Suppressor macrophage treated with lipopolysaccharide for 1 hour (primary cell): ENCODE measurements at regions not wholly inside any gene's neighbourhood (a gene's known extent, or its start where the extent isn't known, plus 50 kb on each side); places are given as distances from the start of the nearest gene placed in this dataset.
"Not testable (repeated sequence)": the region's sequence is repeated elsewhere in the genome, so short reads cannot be mapped to it uniquely, and the experiment has no call there.

Experiments used
- DNase-seq, 3 donors: peaks; one replicate each; pipeline ENCODE4 v3.0.0-alpha.2; 2020 to 2022

DNA sequence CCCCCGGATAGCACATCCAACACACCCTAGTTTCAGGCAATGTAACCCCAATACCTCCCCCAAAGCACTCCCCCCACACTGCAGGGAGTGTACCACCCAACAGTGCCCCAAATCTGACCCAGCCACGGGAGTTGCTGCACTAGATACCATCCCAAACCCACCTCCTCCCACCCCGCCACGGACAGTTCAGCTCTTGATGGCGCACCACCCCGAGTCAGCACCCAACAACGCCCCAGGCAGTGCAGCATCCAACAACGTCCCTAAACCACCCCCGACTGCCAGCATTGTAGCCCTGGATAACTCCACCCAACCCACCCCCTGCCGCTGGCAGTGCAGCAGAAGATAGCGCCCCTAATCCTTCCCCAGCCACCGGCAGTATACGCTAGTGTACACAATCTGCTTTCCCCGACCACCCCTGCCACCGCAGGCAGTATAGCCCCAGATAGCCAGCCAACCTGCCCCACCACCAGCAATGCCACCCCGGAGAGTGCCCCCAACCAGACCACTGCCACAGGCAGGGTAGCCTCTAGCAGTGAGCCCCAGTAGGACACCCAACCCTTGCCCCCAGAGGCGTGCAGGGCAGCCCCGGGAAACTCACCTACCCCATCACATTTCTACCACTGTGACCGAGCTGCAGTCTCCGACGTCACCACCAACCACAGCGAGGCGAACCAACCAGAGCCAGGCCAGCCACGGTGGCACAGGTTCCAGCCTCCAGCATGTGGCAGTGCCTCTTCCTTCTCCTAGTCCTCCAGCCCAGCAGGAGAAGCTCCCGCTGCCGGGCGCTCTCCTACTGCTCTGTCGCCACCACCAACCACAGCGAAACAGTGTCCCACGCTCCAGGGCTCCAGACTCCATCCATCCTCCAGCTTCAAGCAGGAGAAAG is 178.1 kb downstream of the POTEB3 start:
- peak in 1 of 3 donors; percentile 15 for DNase-seq

DNA sequence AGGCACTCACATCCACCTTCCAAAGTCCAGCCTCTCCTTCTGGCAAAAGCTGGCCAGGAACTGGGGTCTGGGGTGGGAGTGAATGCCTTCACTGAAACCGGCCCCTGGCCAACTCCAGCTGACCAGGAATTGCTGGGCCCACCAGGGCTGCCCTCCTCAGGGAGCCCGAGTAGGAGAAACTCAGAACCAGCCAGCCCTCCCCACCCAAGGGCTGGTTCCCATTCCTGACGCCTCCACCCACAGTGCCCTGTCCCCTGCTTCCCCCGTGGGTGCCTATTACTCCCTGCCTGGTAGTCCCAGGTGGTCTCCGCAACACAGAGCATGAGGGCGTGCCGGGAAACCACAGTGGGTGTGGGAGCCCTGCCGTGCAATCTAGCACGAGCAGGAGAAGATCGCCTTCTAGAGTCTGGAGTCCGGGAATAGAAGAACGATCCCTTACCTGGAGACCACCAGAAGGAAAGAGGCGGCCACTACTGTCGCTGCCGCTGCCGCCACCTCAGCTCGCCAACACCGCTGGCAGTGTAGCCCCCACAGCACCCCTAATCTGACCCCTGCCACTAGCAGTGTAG is 178.8 kb downstream of the POTEB3 start:
- DNase-seq, result peak in 1 of 3 donors; percentile 15

DNA sequence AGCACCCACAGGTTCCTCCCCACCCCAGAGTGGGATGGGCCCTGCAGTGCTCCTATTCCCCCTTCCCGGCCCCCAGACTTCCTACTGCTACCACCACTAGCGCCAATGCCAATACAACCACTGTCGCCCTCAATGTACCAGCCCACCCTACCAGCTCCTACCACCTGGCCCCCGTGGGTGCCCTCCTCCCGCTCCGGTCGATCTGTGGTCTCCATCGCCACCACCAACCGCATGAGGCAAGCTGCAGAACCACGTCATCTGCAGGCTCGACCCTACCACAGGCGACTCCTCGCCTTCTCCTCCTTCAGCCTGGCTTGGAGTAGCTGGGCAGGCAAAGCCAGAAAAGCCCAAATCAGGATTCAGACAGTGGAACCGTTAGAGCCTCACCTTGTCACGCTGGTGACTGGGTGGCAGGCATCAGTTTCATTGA is 179.3 kb downstream of the POTEB3 start:
- DNase-seq, result peak in 1 of 3 donors; percentile 12

DNA sequence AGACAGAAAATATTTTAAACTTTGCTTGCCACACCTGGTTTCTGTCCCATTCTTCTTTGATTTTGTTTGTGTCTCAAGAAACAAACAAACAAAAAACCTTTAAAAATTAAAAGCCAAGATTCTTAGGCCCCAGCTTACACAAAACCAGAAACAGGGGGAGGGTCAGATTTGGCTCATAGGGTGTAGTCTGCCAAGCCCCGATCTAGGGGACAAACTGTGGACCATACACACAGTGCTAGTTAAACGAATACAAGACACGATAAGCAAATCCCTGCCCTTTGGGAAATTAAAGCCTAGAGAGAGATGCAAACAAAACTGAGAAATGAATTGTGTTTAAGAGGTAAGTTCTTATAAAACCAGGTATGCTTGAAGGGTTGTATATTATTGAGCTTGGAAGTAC is 181.7 kb downstream of the POTEB3 start:
- not testable (repeated sequence) for DNase-seq

DNA sequence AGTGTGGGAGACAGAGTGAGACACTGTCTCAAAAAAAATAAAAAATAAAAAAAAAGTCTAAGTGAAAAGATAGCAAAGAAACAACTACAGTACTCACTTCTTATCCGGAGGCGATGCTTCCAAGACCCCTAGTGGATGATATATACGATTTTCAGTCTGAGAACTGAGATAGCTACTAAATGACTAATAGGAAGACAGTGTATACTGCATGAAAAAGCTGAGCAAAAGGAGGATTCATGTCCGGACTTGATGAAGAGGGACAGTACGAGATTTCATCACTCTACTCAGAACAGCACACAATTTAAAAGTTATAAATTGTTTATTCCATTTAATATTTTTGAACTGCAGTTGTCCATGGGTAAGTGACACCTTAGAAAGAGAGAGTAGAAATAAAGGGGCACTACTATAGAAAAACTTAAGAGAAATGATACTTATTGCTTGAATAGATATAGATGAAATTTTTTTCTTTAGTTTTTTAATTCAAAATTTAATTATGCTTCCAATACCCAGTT is 190.7 kb downstream of the POTEB3 start:
- not testable (repeated sequence) for DNase-seq
